Tibial artery (tissue), 4 donors: ENCODE measurements at regions not wholly inside any gene's neighbourhood (a gene's known extent, or its start where the extent isn't known, plus 50 kb on each side); places are given as distances from the start of the nearest gene placed in this dataset.

Experiments
- DNase-seq, 2 donors: peaks; one replicate each; pipeline ENCODE4 v3.0.0-alpha.2; 2019
- H3K27ac ChIP-seq, 2 donors: fragments of 200-600 bp; sonication (generic) in 1 of 2; 1 replicate in 1 of 2; 2 replicates in 1 of 2; pipeline ENCODE4 v1.5.1; 2018 to 2019; ENCODE audit warnings: mild to moderate bottlenecking in 1 of 2
- H3K27me3 ChIP-seq, 2 donors: fragments of 200-600 bp; sonication (generic) in 1 of 2; one replicate each; pipeline versions ENCODE4 v1.5.1 to v1.6.0; 2016 to 2019
- H3K36me3 ChIP-seq, 3 donors: fragments of 200-600 bp; sonication (generic) in 2 of 3; one replicate each; pipeline ENCODE4 v1.5.1; 2016 to 2019; ENCODE audit warnings: mild to moderate bottlenecking in 2 of 3
- H3K4me1 ChIP-seq, 4 donors: fragments of 200-600 bp; sonication (generic) in 2 of 4; 1 replicate in 3 of 4; 2 replicates in 1 of 4; pipeline ENCODE4 v1.5.1; 2016 to 2019
- H3K4me3 ChIP-seq, 2 donors: fragments of 200-600 bp; sonication (generic) in 1 of 2; 1 replicate in 1 of 2; 2 replicates in 1 of 2; pipeline ENCODE4 v1.5.1; 2018 to 2019; ENCODE audit warnings: mild to moderate bottlenecking in 2 of 2
- H3K9me3 ChIP-seq, 3 donors: fragments of 200-600 bp; sonication (generic) in 1 of 3; one replicate each; pipeline ENCODE4 v1.5.1; 2016 to 2019
- intact Hi-C: fragments of 100-400 bp; cut with DNase I; formaldehyde crosslinking; loops from one replicate; pipeline ENCODE4 v1.15.0; 2023; ENCODE audit warnings: low total_unique reads
- TF ChIP-seq, protein P1 (sequence below), 2 experiments: fragments of 200-600 bp in 1 of 2; fragments of 450-650 bp in 1 of 2; IDR thresholded peaks; one replicate each; pipeline ENCODE4 v1.5.1; 2017 to 2019; ENCODE audit warnings: antibody characterized with exemption in 2 of 2, mild to moderate bottlenecking in 1 of 2, moderate library complexity in 1 of 2

DNA sequence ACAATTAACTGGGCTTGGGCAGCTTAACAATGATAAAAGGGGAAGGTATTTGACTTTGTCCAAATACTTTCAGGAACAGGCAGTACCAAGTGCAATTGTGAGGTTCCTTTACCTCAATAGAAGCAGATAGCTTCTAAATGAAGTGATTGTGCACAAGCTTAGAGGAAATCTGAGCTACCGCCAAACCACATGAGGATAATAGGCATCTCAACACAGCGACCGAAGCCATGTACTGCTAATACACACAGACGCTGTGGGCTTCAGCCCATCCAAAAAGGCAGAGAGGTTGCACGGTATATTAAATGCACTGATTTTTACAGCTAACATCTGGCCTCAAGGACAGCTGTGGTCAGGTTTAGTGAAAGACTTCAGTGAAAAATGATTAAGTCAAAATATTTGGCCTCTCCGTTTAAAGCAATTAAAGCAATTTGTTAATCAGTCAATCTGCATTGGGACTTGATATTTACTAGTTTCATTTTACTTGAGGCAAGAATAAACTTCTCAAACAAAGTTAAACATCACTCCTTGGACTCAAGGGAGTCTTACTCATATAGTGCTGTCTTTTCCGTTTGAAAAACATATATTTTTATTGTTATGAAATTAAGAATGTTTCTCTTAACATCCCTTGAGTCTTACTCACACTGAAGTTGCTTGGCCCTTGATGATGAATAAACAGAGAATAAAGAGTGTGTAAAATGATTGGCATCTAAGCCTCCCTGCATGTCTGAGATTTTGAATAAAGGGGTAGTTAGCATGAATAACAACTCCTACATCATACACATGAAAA lies 306.3 kb downstream of the C7orf25 start:
- DNase-seq = no peak

DNA sequence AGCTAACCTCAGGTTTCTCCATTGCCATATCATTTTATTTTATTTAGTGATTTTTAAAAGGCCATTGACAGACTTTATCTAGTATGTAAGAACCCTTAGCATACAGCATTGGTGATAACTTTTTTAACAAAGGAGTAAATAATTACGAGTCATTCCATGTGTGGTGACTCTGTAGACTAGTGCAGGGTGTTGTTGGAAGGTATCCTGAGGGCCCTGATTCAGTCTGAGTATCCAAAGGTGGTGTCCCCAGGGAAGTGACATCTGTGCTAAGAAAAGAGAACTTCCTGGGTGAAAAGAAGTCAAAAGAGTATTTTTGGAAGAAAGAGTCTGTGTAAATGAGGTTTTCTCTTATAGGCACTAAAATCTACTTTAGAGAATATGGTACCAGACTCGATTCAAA lies 308.4 kb downstream of the C7orf25 start:
- TF ChIP-seq, protein P1, sequence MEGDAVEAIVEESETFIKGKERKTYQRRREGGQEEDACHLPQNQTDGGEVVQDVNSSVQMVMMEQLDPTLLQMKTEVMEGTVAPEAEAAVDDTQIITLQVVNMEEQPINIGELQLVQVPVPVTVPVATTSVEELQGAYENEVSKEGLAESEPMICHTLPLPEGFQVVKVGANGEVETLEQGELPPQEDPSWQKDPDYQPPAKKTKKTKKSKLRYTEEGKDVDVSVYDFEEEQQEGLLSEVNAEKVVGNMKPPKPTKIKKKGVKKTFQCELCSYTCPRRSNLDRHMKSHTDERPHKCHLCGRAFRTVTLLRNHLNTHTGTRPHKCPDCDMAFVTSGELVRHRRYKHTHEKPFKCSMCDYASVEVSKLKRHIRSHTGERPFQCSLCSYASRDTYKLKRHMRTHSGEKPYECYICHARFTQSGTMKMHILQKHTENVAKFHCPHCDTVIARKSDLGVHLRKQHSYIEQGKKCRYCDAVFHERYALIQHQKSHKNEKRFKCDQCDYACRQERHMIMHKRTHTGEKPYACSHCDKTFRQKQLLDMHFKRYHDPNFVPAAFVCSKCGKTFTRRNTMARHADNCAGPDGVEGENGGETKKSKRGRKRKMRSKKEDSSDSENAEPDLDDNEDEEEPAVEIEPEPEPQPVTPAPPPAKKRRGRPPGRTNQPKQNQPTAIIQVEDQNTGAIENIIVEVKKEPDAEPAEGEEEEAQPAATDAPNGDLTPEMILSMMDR (IDR thresholded peaks at IDR 0.05) = no peak
- no peak overlapping the region for H3K27ac ChIP-seq
- no peaks in the 10 kb centered on the region for H3K36me3 ChIP-seq
- no peaks in the 10 kb centered on the region for H3K4me1 ChIP-seq
- no peak for DNase-seq
- H3K27me3 ChIP-seq = no peaks in the 10 kb centered on the region
- intact Hi-C loops = loop anchor here (10.0 kb wide), 1 partner anchor 61 kb away; no protein-coding TSS in a partner anchor
- no peak overlapping the region for H3K4me3 ChIP-seq
- no peaks in the 10 kb centered on the region for H3K9me3 ChIP-seq

More for the DNA sequence above, 306.3 kb downstream of the C7orf25 start:
- Histone ChIP-seq H3K4me3 (no peak overlapping the region), H3K27me3 (no peaks in the 10 kb centered on the region), H3K9me3 (no peaks in the 10 kb centered on the region), H3K36me3 (no peaks in the 10 kb centered on the region), H3K27ac (no peak overlapping the region), H3K4me1 (peaks cover 0 to under 1% (median 0%) of the 10 kb centered on the region in 4 donors)
- TF ChIP-seq, protein P1 (IDR thresholded peaks at IDR 0.05) = no peak
- intact Hi-C loops = loop anchor here (10.0 kb wide), 1 partner anchor 59 kb away; no protein-coding TSS in a partner anchor

GRCh38 chr7:42597300-42597699 lies 314.6 kb downstream of the C7orf25 start:
- Histone ChIP-seq H3K27ac (no peak overlapping the region), H3K4me3 (no peak overlapping the region), H3K9me3 (no peaks in the 10 kb centered on the region), H3K4me1 (no peaks in the 10 kb centered on the region), H3K27me3 (no peaks in the 10 kb centered on the region), H3K36me3 (no peaks in the 10 kb centered on the region)
- intact Hi-C loops = no loop called here
- TF ChIP-seq, protein P1 (IDR thresholded peaks at IDR 0.05) = no peak
- DNase-seq = no peak

DNA sequence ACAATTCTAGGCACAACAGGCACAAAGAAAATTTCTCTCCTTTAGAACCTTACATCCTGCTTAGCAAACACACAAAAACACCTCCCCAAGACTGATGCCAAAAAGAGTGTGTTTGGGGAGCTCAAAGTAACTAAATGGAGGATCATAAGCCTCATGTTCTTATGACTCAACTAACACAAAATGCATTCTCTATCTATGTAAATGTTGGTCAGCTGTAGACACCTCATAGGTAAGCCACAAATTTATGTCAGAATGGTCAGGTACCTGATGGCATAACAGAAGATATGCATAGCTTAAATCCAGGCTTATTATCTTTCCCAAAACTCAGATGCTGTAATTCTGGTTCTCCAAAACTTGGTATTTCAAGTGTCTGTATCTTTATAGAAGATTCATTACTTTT lies 315.1 kb downstream of the C7orf25 start:
- H3K9me3 ChIP-seq = no peaks in the 10 kb centered on the region
- TF ChIP-seq, protein P1 (IDR thresholded peaks at IDR 0.05) = no peak
- DNase-seq = no peak
- H3K4me3 ChIP-seq = no peak overlapping the region
- no peaks in the 10 kb centered on the region for H3K27me3 ChIP-seq
- H3K36me3 ChIP-seq = no peaks in the 10 kb centered on the region
- intact Hi-C loops = no loop called here
- no peaks in the 10 kb centered on the region for H3K4me1 ChIP-seq
- H3K27ac ChIP-seq = no peak overlapping the region

DNA sequence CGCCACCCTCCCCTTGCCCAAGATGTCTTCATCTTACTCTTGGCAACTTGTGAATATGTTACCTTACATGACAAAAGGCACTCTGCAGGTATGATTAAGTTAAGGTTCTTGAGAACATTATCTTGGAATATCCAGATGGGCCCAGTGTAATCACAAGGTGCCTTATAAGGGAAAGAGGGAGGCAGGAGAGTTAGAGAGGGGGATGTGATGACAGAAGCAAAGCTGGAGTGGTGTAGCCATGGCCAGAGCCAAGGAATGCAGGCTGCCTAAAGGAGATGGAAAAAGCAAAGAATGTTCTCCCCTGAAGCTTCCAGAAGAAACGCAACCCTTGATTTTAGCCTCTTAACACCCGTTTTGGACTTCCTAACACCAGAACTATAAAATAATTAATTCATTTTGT lies 318.0 kb downstream of the C7orf25 start:
- no peak for DNase-seq
- Histone ChIP-seq H3K36me3 (no peaks in the 10 kb centered on the region), H3K27me3 (no peaks in the 10 kb centered on the region), H3K27ac (no peak overlapping the region), H3K4me1 (no peaks in the 10 kb centered on the region), H3K9me3 (no peaks in the 10 kb centered on the region), H3K4me3 (no peak overlapping the region)
- intact Hi-C loops = no loop called here
- TF ChIP-seq, protein P1 (IDR thresholded peaks at IDR 0.05) = no peak
